Astrocyte of the spinal cord (primary cell): ENCODE measurements at regions not wholly inside any gene's neighbourhood (a gene's known extent, or its start where the extent isn't known, plus 50 kb on each side); places are given as distances from the start of the nearest gene placed in this dataset.
A peak's percentile ranks its signal among the peaks of the same experiment; 100 is the strongest.

Source experiments
- DNase-seq: peaks from one replicate; pipeline ENCODE4 v3.0.0; 2011; ENCODE audit warnings: low read depth, low spot score
- H3K4me3 ChIP-seq: 2 replicates; pipeline ENCODE4 v1.5.1; 2011; ENCODE audit warnings: low read depth, mild to moderate bottlenecking, low read length, moderate library complexity
- in situ Hi-C: cut with HindIII; loops from 2 replicates; pipeline ENCODE4 v1.10.0; 2017; ENCODE audit warnings: low sequenced_read_pairs
- TF ChIP-seq, protein P1 (sequence below): IDR thresholded peaks from 2 replicates; pipeline ENCODE4 v1.5.1; 2012; ENCODE audit warnings: low read depth, mild to moderate bottlenecking, low read length, inconsistent platforms

DNA sequence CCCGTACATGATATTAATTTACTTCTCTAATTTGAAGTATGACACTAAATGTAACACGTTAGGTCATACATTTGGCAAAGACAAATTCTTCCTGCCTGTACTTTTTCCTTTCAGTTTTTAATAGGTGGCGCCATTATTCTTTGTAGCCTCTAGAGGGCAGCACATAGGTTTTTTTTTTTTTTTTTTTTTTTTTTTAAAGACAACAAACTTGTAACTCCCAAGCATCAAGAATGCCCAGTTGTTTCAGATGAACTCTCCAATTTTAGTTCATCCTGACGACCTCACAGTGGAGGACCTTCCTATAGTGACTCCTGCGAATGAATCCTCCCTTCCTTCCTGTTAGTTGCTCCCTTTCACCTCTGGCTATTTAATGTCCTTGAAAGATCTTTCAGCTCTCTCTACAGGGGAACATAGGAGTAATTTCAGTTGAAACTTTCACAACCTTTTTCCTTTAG, 139.3 kb upstream of the HDAC9 start:
- TF ChIP-seq, protein P1, sequence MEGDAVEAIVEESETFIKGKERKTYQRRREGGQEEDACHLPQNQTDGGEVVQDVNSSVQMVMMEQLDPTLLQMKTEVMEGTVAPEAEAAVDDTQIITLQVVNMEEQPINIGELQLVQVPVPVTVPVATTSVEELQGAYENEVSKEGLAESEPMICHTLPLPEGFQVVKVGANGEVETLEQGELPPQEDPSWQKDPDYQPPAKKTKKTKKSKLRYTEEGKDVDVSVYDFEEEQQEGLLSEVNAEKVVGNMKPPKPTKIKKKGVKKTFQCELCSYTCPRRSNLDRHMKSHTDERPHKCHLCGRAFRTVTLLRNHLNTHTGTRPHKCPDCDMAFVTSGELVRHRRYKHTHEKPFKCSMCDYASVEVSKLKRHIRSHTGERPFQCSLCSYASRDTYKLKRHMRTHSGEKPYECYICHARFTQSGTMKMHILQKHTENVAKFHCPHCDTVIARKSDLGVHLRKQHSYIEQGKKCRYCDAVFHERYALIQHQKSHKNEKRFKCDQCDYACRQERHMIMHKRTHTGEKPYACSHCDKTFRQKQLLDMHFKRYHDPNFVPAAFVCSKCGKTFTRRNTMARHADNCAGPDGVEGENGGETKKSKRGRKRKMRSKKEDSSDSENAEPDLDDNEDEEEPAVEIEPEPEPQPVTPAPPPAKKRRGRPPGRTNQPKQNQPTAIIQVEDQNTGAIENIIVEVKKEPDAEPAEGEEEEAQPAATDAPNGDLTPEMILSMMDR = peak; percentile 60
- in situ Hi-C loops = no loop called here
- H3K4me3 ChIP-seq = no peak overlapping the region
- peak; percentile 71 for DNase-seq

DNA sequence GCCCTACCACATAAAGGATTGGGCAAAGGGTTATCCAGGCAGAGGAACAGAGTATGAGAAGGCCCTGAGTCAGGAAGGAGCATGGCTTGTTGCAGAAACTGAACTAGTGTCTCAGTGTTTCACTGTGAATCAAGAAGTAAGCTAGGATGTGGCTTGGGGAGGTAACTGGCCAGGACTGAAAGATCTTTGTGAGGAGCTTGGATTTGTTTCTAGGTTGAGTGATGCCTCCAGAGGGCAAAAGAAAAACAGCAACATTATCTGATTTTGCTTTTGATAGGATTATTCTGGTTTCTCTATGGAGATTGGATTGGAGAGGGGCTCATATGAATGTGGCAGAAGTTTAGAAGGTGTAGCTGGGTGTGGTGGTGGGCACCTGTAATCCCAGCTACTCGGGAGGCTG, 137.9 kb upstream of the HDAC9 start:
- DNase-seq = no peak
- in situ Hi-C loops = no loop called here
- H3K4me3 ChIP-seq = no peak overlapping the region
- TF ChIP-seq, protein P1 = peak; percentile 28

DNA sequence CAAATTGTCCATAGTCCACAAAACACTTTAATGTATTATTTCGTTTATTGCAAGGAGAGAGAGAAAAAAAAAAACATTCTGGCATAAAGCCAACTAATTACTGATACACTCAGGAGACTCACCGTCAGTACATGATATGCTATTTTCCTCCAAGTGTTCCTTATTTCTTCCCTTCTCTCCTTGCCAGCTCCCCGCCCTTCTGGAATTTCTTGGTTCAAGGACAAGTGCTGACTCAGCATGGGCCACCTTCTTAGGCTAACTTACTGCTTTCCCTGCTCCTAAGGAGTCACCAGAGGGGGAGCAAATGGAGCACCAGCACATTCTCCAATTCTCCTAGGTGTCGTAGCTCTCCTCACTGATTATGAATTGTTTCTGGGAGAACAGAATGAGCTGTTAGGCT, 133.8 kb upstream of the HDAC9 start:
- H3K4me3 ChIP-seq = no peak overlapping the region
- TF ChIP-seq, protein P1 = no peak
- in situ Hi-C loops = no loop called here
- peak; percentile 20 for DNase-seq

DNA sequence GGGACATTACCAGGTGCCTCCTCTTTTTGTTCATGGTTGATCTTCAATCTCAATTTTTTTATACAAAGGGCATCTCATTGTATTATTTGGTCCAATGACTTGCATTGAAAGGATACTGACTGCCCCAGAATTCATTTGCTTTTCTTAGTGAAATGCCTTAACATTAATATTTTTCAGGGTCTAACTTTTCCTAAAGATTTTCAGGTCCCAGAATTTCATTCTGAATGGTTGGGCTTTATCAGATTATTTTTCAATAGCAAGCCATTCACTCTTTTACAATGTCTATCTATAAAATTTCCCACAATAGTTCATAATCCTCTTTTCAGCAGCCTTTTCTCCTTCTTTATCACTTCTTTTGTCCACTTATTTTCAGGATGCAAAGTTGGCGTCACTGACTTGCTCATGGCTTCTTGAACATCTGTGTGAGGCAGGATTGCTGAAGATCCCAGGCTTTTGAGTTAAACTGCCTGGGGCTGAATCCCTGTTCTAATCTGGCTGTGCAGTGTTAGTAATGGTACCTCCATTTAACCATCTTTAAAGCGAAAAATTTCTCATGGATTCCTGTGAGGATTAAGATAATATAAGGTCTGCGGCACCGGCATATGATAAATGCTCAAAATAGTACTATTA, 131.7 kb upstream of the HDAC9 start:
- in situ Hi-C loops = no loop called here
- no peak overlapping the region for H3K4me3 ChIP-seq
- DNase-seq = no peak
- TF ChIP-seq, protein P1 = no peak

DNA sequence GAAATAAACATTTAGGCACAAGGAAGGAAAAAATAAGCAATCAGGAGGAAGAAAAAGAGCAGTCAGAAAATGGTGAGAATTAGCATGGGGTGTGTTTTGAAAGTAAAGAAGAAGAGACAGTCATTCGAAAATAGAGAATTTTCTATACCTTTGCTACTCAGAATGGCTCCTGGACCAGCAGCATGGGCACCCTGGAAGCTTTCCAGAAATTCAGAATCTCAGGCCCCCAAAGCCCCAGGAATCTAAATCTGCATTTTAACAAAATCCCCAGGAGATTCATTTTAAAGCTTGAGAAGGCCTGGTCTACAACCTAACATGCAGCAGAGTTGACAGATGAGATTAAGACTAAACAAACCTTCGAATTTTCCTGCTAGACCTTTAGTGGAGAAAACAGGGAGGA, 131.2 kb upstream of the HDAC9 start:
- in situ Hi-C loops = no loop called here
- DNase-seq = no peak
- H3K4me3 ChIP-seq = no peak overlapping the region
- TF ChIP-seq, protein P1 = no peak

DNA sequence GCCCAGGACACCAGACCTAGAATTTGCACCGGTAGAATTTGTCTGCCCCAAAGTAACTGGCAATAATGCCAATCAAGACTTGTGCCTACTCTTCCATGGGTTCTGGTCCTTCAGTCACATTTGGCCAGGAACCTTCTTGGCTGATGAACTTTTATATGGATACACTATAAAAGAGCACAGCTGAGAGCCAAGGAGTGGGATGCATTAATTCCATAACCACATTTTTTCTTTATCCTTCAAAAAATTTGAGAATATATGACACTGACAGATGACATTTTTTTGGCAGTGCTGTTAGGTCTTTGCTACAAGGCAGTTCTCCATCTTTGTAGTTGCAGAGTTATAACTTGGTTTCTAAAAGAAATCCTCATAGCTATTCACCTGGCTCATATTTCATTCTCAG, 129.2 kb upstream of the HDAC9 start:
- DNase-seq = no peak
- TF ChIP-seq, protein P1 = no peak
- in situ Hi-C loops = no loop called here
- no peak overlapping the region for H3K4me3 ChIP-seq
